Occipital lobe (tissue), 1 donor: ENCODE measurements at regions not wholly inside any gene's neighbourhood (a gene's known extent, or its start where the extent isn't known, plus 50 kb on each side); places are given as distances from the start of the nearest gene placed in this dataset.
"Not testable (repeated sequence)": the region's sequence is repeated elsewhere in the genome, so short reads cannot be mapped to it uniquely, and the experiment has no call there.

Experiments used
- DNase-seq: peaks from one replicate; lab custom pipeline; 2025; lab: John Stamatoyannopoulos, UW

- DNase-seq: no peak
These were observed 381.1 kb upstream of the RASGRP1 start for GRCh38 chr15:38945551-38946298.

- DNase-seq: no peak
These were observed 389.5 kb upstream of the RASGRP1 start for GRCh38 chr15:38954090-38954489.

- DNase-seq: no peak
These were observed 396.8 kb upstream of the RASGRP1 start for GRCh38 chr15:38961456-38961855.

GRCh38 chr15:38961931-38962330 lies 397.3 kb upstream of the RASGRP1 start:
- DNase-seq: no peak

GRCh38 chr15:38972831-38973230 lies 408.2 kb upstream of the RASGRP1 start:
- no peak for DNase-seq

- DNase-seq: no peak
These were observed 410.8 kb upstream of the RASGRP1 start for GRCh38 chr15:38975282-38975990.

- no peak for DNase-seq
These were observed 426.5 kb upstream of the RASGRP1 start for GRCh38 chr15:38991126-38991525.

GRCh38 chr15:38991701-38992100 lies 427.1 kb upstream of the RASGRP1 start:
- DNase-seq: no peak

- DNase-seq: no peak
These were observed 427.9 kb upstream of the RASGRP1 start for GRCh38 chr15:38992506-38992905.

GRCh38 chr15:38992930-38993329 lies 428.3 kb upstream of the RASGRP1 start:
- DNase-seq: no peak

GRCh38 chr15:38994310-38994709 lies 429.7 kb upstream of the RASGRP1 start:
- no peak for DNase-seq

- no peak for DNase-seq
These were observed 431.6 kb upstream of the RASGRP1 start for GRCh38 chr15:38996111-38996631.

GRCh38 chr15:38997841-38998240 lies 433.2 kb upstream of the RASGRP1 start:
- DNase-seq: no peak

GRCh38 chr15:39000008-39000734 lies 435.6 kb upstream of the RASGRP1 start:
- DNase-seq: no peak

- DNase-seq: no peak
These were observed 445.1 kb upstream of the RASGRP1 start for GRCh38 chr15:39009740-39010139.

GRCh38 chr15:39011066-39011465 lies 446.5 kb upstream of the RASGRP1 start:
- DNase-seq: not testable (repeated sequence)

GRCh38 chr15:39013262-39013661 lies 448.6 kb upstream of the RASGRP1 start:
- no peak for DNase-seq

- DNase-seq: no peak
These were observed 450.1 kb upstream of the RASGRP1 start for GRCh38 chr15:39014682-39015081.

- DNase-seq: no peak
These were observed 452.1 kb upstream of the RASGRP1 start for GRCh38 chr15:39016706-39017105.

- no peak for DNase-seq
These were observed 454.4 kb upstream of the RASGRP1 start for GRCh38 chr15:39018966-39019365.

- DNase-seq: no peak
These were observed 456.7 kb upstream of the RASGRP1 start for GRCh38 chr15:39021341-39021740.
